Loucy (cell line): ENCODE measurements at regions not wholly inside any gene's neighbourhood (a gene's known extent, or its start where the extent isn't known, plus 50 kb on each side); places are given as distances from the start of the nearest gene placed in this dataset.

ENCODE experiments used
- EZH2phosphoT487 ChIP-seq: fragments of 200-600 bp; IDR thresholded peaks from 2 replicates; pipeline ENCODE4 v1.6.1; 2018; ENCODE audit warnings: antibody characterized with exemption, mild to moderate bottlenecking, moderate library complexity, borderline replicate concordance
- TF ChIP-seq, protein P1 (sequence below): fragments of 200-600 bp; sonication (generic); conservative IDR thresholded peaks from 2 replicates; pipeline ENCODE4 v1.5.1; 2014; ENCODE audit warnings: mild to moderate bottlenecking, antibody characterized with exemption, low read length

DNA sequence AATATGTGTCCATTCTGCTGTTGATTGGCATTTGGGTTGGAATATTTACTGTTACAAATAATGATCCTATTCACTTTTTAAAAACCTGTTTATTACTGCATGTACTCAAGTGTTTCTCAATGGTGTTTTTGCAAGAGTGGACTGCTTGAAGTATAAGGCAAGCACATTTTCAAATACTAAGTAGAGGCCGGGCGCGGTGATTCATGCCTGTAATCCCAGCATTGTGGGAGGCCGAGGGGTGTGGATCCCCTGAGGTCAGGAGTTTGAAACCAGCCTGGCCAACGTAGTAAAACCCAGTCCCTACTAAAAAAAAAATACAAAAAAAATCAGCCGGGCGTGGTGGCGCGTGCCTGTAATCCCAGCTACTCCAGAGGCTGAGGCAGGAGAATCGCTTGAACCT, 276.9 kb upstream of the ADGRL4 start:
- TF ChIP-seq, protein P1, sequence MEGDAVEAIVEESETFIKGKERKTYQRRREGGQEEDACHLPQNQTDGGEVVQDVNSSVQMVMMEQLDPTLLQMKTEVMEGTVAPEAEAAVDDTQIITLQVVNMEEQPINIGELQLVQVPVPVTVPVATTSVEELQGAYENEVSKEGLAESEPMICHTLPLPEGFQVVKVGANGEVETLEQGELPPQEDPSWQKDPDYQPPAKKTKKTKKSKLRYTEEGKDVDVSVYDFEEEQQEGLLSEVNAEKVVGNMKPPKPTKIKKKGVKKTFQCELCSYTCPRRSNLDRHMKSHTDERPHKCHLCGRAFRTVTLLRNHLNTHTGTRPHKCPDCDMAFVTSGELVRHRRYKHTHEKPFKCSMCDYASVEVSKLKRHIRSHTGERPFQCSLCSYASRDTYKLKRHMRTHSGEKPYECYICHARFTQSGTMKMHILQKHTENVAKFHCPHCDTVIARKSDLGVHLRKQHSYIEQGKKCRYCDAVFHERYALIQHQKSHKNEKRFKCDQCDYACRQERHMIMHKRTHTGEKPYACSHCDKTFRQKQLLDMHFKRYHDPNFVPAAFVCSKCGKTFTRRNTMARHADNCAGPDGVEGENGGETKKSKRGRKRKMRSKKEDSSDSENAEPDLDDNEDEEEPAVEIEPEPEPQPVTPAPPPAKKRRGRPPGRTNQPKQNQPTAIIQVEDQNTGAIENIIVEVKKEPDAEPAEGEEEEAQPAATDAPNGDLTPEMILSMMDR: no peak
- no peak for TF ChIP-seq EZH2phosphoT487
